Stomach (tissue), 8 donors: ENCODE measurements at regions not wholly inside any gene's neighbourhood (a gene's known extent, or its start where the extent isn't known, plus 50 kb on each side); places are given as distances from the start of the nearest gene placed in this dataset.

ENCODE experiments used
- DNase-seq, 2 donors: peaks; one replicate each; pipeline versions ENCODE4 v3.0.0 to v3.0.0-alpha.2; 2013 to 2019
- H3K27ac ChIP-seq, 5 donors: fragments of 200-600 bp in 4 of 5; sonication (generic) in 4 of 5; one replicate each; pipeline ENCODE4 v1.5.1; 2013 to 2019; ENCODE audit warnings: mild to moderate bottlenecking in 1 of 5, moderate library complexity in 1 of 5
- H3K27me3 ChIP-seq, 3 donors: fragments of 200-600 bp; sonication (generic); one replicate each; pipeline ENCODE4 v1.5.1; 2017 to 2019; ENCODE audit warnings: mixed run types in 1 of 3
- H3K36me3 ChIP-seq, 4 donors: fragments of 200-600 bp; sonication (generic); 1 replicate in 3 of 4; 2 replicates in 1 of 4; pipeline ENCODE4 v1.5.1; 2016 to 2019
- H3K4me1 ChIP-seq, 4 donors: fragments of 200-600 bp; sonication (generic); one replicate each; pipeline ENCODE4 v1.5.1; 2016 to 2019
- H3K4me3 ChIP-seq, 4 donors: fragments of 200-600 bp; sonication (generic) in 3 of 4; one replicate each; pipeline ENCODE4 v1.5.1; 2016 to 2019; ENCODE audit warnings: mild to moderate bottlenecking in 1 of 4
- H3K9me3 ChIP-seq, 4 donors: fragments of 200-600 bp; sonication (generic); one replicate each; pipeline ENCODE4 v1.5.1; 2016 to 2019
- CTCF ChIP-seq, 7 experiments: fragments of 450-650 bp in 4 of 7; fragments of 200-600 bp in 3 of 7; sonication (generic) in 3 of 7; IDR thresholded peaks; one replicate each; pipeline ENCODE4 v1.5.1; 2016 to 2019; ENCODE audit warnings: antibody characterized with exemption in 7 of 7, control low read depth in 2 of 7, mild to moderate bottlenecking in 1 of 7
- EP300 ChIP-seq: sonication (generic); formaldehyde crosslinking; IDR thresholded peaks from one replicate; pipeline ENCODE4 v1.6.1; 2017; ENCODE audit warnings: antibody characterized with exemption
- POLR2A ChIP-seq, 4 donors: fragments of 450-650 bp; IDR thresholded peaks; one replicate each; pipeline ENCODE4 v1.6.1; 2016; ENCODE audit warnings: antibody characterized with exemption in 4 of 4, control low read depth in 2 of 4, mild to moderate bottlenecking in 1 of 4, moderate library complexity in 1 of 4
- POLR2AphosphoS5 ChIP-seq, 3 donors: sonication (generic); formaldehyde crosslinking; IDR thresholded peaks; one replicate each; pipeline ENCODE4 v1.6.1; 2016; ENCODE audit warnings: antibody characterized with exemption in 3 of 3
- WGBS, 5 donors: extraction: QIAGEN DNeasy Blood & Tissue Kit in 3 of 5; methylation state at CpG; one replicate each; pipeline versions ENCODE4 v1.1.5 to v1.1.7; 2013 to 2018; 5-methylcytosine and 5-hydroxymethylcytosine counted together
- intact Hi-C: fragments of 100-400 bp; cut with DNase I; formaldehyde crosslinking; loops from one replicate; pipeline ENCODE4 v1.15.1; 2023; ENCODE audit warnings: low total_unique reads
- donor health status: healthy with polysubstance abuse.
- donor health status: Bipolar disorder and iron deficiency.
- donor health status: healthy.

GRCh38 chr2:34103437-34103836 lies 504.3 kb upstream of the FAM98A start:
- Histone ChIP-seq H3K4me1 (no peaks in the 10 kb centered on the region), H3K36me3 (no peaks in the 10 kb centered on the region), H3K27ac (no peak overlapping the region), H3K27me3 (no peaks in the 10 kb centered on the region), H3K9me3 (no peaks in the 10 kb centered on the region), H3K4me3 (no peak overlapping the region)
- intact Hi-C loops, result no loop called here
- no peak for DNase-seq
- WGBS, 5 donors, result 76 to 87% (median 80%) methylated on average over 2 of the region's 2 CpGs
- no peak for TF ChIP-seq POLR2AphosphoS5 (IDR thresholded peaks at IDR 0.05)
- TF ChIP-seq CTCF (IDR thresholded peaks at IDR 0.05), result no peak
- TF ChIP-seq POLR2A (IDR thresholded peaks at IDR 0.05), result no peak
- TF ChIP-seq EP300, result no peak

GRCh38 chr2:34102339-34102738 lies 503.2 kb upstream of the FAM98A start:
- H3K4me3 ChIP-seq, result no peak overlapping the region
- intact Hi-C loops, result no loop called here
- no peaks in the 10 kb centered on the region for H3K27me3 ChIP-seq
- H3K4me1 ChIP-seq, result no peaks in the 10 kb centered on the region
- no peak for DNase-seq
- H3K9me3 ChIP-seq, result no peaks in the 10 kb centered on the region
- WGBS, 5 donors, result 80 to 91% (median 89%) methylated on average over 2 of the region's 2 CpGs
- H3K27ac ChIP-seq, result no peak overlapping the region
- no peaks in the 10 kb centered on the region for H3K36me3 ChIP-seq
- no peak for TF ChIP-seq POLR2A (IDR thresholded peaks at IDR 0.05)
- no peak for TF ChIP-seq EP300
- TF ChIP-seq CTCF (IDR thresholded peaks at IDR 0.05), result no peak
- no peak for TF ChIP-seq POLR2AphosphoS5 (IDR thresholded peaks at IDR 0.05)

- H3K27me3 ChIP-seq, result no peaks in the 10 kb centered on the region
- no peak overlapping the region for H3K27ac ChIP-seq
- WGBS, 5 donors, result 78 to 93% (median 86%) methylated on average over 2 of the region's 2 CpGs
- H3K4me3 ChIP-seq, result no peak overlapping the region
- H3K36me3 ChIP-seq, result no peaks in the 10 kb centered on the region
- H3K9me3 ChIP-seq, result no peaks in the 10 kb centered on the region
- DNase-seq, result no peak
- no peaks in the 10 kb centered on the region for H3K4me1 ChIP-seq
- TF ChIP-seq EP300, result no peak
- TF ChIP-seq POLR2A (IDR thresholded peaks at IDR 0.05), result no peak
- no peak for TF ChIP-seq CTCF (IDR thresholded peaks at IDR 0.05)
- no peak for TF ChIP-seq POLR2AphosphoS5 (IDR thresholded peaks at IDR 0.05)
- intact Hi-C loops, result no loop called here
Observed at GRCh38 chr2:34099377-34099776, 500.3 kb upstream of the FAM98A start.

- Histone ChIP-seq H3K4me1 (no peaks in the 10 kb centered on the region), H3K36me3 (no peaks in the 10 kb centered on the region), H3K27ac (no peak overlapping the region), H3K4me3 (no peak overlapping the region), H3K27me3 (no peaks in the 10 kb centered on the region), H3K9me3 (no peaks in the 10 kb centered on the region)
- TF ChIP-seq POLR2A (IDR thresholded peaks at IDR 0.05) (no peak), POLR2AphosphoS5 (IDR thresholded peaks at IDR 0.05) (no peak), EP300 (no peak), CTCF (IDR thresholded peaks at IDR 0.05) (no peak)
- no peak for DNase-seq
- WGBS, 5 donors, result 70 to 81% (median 74%) methylated on average over 2 of the region's 2 CpGs
- intact Hi-C loops, result no loop called here
Observed at GRCh38 chr2:34098256-34098655, 499.2 kb upstream of the FAM98A start.
